Middle frontal gyrus (tissue), 1 donor: ENCODE measurements at regions not wholly inside any gene's neighbourhood (a gene's known extent, or its start where the extent isn't known, plus 50 kb on each side); places are given as distances from the start of the nearest gene placed in this dataset.

Experiments
- DNase-seq: peaks from one replicate; pipeline ENCODE4 v3.0.0-alpha.2; 2015; ENCODE audit warnings: low spot score; ENCODE audit errors: extremely low spot score

- no peak for DNase-seq
Measured at GRCh38 chr16:87236516-87237115, 80.6 kb downstream of the C16orf95 start.

- no peak for DNase-seq
Measured at GRCh38 chr16:87238361-87238715, 78.9 kb downstream of the C16orf95 start.

- no peak for DNase-seq
Measured at GRCh38 chr16:87239545-87239944, 77.6 kb downstream of the C16orf95 start.

- no peak for DNase-seq
Measured at GRCh38 chr16:87240211-87241136, 76.7 kb downstream of the C16orf95 start.

- DNase-seq, result no peak
Measured at GRCh38 chr16:87241137-87241771, 75.9 kb downstream of the C16orf95 start.

- DNase-seq, result no peak
Measured at GRCh38 chr16:87243478-87243877, 73.7 kb downstream of the C16orf95 start.

GRCh38 chr16:87244636-87245197 is 72.5 kb downstream of the C16orf95 start:
- no peak for DNase-seq

- DNase-seq, result no peak
Measured at GRCh38 chr16:87245511-87245910, 71.7 kb downstream of the C16orf95 start.

- no peak for DNase-seq
Measured at GRCh38 chr16:87246269-87247065, 70.7 kb downstream of the C16orf95 start.

GRCh38 chr16:87248714-87249113 is 68.5 kb downstream of the C16orf95 start:
- DNase-seq, result no peak

- no peak for DNase-seq
Measured at GRCh38 chr16:87249425-87249824, 67.8 kb downstream of the C16orf95 start.

- no peak for DNase-seq
Measured at GRCh38 chr16:87250431-87250960, 66.7 kb downstream of the C16orf95 start.

- no peak for DNase-seq
Measured at GRCh38 chr16:87252269-87252970, 64.8 kb downstream of the C16orf95 start.
